ENCODE measurements at regions not wholly inside any gene's neighbourhood (a gene's known extent, or its start where the extent isn't known, plus 50 kb on each side); places are given as distances from the start of the nearest gene placed in this dataset.

GRCh38 chr12:127717278-127717677 is 549.7 kb upstream of the TMEM132C start:
- no peak for TF ChIP-seq GABPA (IDR thresholded peaks at IDR 0.05; ENCODE audit: low read depth)
- TF ChIP-seq RAD21 (IDR thresholded peaks at IDR 0.05; ENCODE audit: insufficient read depth, low read depth, low read length): no peak
- no peak for TF ChIP-seq NFYB (IDR thresholded peaks at IDR 0.05; ENCODE audit: insufficient read depth, low read depth, low read length)
- no peak for TF ChIP-seq CTCF (IDR thresholded peaks at IDR 0.05 in 2 of 3, conservative IDR thresholded peaks at IDR 0.05 in 1 of 3; ENCODE audit: control insufficient read depth in 2 of 3, extremely low read depth in 1 of 3, insufficient read depth in 1 of 3, low read depth in 3 of 3, low read length in 3 of 3)
- no peak for TF ChIP-seq FOXM1 (IDR thresholded peaks at IDR 0.05; ENCODE audit: low read depth, low read length)
- TF ChIP-seq NR2C2 (IDR thresholded peaks at IDR 0.05; ENCODE audit: borderline replicate concordance, control insufficient read depth, insufficient read length, low read depth): no peak
- no peak for TF ChIP-seq PRDM15 (CRISPR knock-in tag; IDR thresholded peaks at IDR 0.05)
- TF ChIP-seq POLR2A (IDR thresholded peaks at IDR 0.05; ENCODE audit: low read depth, low read length): no peak
